ENCODE measurements at regions not wholly inside any gene's neighbourhood (a gene's known extent, or its start where the extent isn't known, plus 50 kb on each side); places are given as distances from the start of the nearest gene placed in this dataset.

DNA sequence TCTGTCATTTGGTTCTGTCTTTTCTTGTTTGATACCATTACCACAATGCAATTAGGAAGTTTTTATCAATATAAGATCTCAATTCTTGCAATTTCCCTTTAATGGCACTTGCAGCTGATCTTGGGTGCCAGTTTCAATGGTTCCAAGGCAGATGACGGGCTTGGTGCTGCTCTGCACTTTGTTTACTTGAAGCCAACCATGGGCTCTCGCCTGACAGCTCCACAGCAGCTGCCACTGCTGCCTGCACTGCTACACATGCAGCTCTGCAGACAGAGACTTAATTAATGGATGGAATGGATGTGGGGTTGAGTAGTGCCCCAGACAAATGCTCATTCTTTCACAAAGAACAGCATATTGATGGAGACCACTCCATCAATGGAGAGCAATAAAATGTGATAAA, 1024.3 kb upstream of the EPHA7 start:
- TF ChIP-seq, protein P1, sequence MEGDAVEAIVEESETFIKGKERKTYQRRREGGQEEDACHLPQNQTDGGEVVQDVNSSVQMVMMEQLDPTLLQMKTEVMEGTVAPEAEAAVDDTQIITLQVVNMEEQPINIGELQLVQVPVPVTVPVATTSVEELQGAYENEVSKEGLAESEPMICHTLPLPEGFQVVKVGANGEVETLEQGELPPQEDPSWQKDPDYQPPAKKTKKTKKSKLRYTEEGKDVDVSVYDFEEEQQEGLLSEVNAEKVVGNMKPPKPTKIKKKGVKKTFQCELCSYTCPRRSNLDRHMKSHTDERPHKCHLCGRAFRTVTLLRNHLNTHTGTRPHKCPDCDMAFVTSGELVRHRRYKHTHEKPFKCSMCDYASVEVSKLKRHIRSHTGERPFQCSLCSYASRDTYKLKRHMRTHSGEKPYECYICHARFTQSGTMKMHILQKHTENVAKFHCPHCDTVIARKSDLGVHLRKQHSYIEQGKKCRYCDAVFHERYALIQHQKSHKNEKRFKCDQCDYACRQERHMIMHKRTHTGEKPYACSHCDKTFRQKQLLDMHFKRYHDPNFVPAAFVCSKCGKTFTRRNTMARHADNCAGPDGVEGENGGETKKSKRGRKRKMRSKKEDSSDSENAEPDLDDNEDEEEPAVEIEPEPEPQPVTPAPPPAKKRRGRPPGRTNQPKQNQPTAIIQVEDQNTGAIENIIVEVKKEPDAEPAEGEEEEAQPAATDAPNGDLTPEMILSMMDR (optimal IDR thresholded peaks at IDR 0.05 in 1 of 3, IDR thresholded peaks at IDR 0.05 in 1 of 3, conservative IDR thresholded peaks at IDR 0.05 in 1 of 3; ENCODE audit: extremely low read depth in 1 of 3, insufficient read depth in 2 of 3, low read length in 3 of 3), result no peak
- no peak for TF ChIP-seq EZH2 (IDR thresholded peaks at IDR 0.05; ENCODE audit: low read length)
